Brain pericyte (primary cell): ENCODE measurements at regions not wholly inside any gene's neighbourhood (a gene's known extent, or its start where the extent isn't known, plus 50 kb on each side); places are given as distances from the start of the nearest gene placed in this dataset.

Source experiments
- DNase-seq: peaks from one replicate; pipeline ENCODE4 v3.0.0-alpha.2; 2012; ENCODE audit warnings: low read depth, low spot score

DNA sequence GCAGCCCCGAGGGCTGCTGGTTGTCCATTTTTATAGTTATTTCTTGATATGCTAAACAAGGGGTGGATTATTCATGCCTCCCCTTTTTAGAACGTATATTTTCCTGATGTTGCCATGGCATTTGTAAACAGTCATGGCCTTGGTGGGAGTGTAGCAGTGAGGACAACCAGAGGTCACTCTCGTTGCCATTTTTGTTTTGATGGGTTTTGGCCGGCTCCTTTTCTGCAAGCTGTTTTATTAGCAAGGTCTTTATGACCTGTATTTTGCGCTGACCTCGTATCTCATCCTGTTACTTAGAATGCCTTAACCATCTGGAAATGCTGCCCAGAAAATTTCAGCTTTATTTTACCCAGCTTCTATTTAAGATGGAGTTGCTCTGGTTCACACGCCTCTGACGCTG, 825.8 kb upstream of the CDH2 start:
- DNase-seq = no peak

GRCh38 chr18:28999726-29000125, 822.8 kb upstream of the CDH2 start:
- no peak for DNase-seq

DNA sequence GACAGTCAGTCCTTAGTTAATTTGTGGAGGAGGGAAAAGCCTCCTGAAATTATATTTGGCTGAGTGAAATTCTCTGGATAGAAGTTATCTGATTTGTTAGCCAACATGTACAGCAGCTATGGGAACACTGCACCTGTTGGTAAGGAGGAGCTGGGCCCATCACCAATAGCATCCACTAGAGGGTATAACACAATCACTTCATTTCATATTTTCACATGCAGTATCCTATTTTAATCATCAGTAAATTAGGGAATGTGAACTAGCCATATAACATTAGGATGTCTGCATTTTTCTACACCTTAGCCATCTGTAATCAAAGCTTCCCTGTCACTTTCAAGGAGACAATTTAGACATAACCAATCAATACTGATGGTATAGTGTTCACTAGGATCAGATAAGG, 818.4 kb upstream of the CDH2 start:
- DNase-seq = no peak

- no peak for DNase-seq
Observed at GRCh38 chr18:28984731-28985130, 807.8 kb upstream of the CDH2 start.

GRCh38 chr18:28974504-28974903, 797.6 kb upstream of the CDH2 start:
- no peak for DNase-seq

DNA sequence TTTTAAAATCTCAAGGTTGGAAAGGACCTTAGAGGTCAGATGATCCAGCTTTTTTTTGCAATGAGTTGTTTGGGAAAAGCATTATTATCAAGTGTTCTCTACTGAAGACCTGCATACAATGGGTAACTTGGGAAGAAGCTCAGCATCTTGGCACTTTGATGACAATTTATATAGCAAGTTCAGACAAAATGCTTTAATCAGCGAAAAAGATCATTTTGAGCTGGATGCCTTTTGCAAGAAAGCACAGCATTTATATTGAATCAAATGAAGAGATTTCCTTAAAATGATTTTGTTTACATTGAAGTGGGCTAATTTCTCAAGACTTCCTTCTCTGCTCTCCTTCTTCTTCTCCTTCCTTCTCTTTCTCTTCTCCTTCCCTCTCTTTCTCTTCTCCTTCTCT, 796.4 kb upstream of the CDH2 start:
- DNase-seq = no peak

DNA sequence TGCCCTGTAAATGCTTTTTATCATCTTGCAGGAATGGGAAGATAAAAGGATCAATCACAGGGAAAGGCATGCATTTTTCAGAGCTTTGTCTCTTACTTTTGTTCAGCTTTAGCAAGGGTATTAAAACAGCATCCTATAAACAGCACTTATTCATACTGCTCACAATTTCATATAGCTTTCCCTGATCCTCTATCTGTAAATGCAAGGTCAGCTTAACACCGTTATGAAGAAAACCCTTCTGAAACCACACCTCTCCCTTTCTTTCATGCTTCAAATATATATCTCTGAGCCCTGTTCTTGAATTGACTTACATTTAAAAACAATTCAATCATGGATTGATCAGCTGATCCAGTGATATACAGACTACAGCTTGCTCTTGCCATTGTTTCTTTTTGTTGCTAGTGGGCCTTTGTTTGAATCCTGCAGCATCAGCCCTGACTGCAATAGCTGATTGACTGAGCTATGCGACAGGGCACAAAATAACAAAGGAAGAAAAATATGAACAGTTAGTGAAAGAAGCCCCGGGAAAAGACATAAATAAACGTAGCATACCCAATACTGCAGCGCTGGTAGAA, 795.5 kb upstream of the CDH2 start:
- DNase-seq = no peak

- no peak for DNase-seq
Observed at GRCh38 chr18:28963481-28963880, 786.6 kb upstream of the CDH2 start.

DNA sequence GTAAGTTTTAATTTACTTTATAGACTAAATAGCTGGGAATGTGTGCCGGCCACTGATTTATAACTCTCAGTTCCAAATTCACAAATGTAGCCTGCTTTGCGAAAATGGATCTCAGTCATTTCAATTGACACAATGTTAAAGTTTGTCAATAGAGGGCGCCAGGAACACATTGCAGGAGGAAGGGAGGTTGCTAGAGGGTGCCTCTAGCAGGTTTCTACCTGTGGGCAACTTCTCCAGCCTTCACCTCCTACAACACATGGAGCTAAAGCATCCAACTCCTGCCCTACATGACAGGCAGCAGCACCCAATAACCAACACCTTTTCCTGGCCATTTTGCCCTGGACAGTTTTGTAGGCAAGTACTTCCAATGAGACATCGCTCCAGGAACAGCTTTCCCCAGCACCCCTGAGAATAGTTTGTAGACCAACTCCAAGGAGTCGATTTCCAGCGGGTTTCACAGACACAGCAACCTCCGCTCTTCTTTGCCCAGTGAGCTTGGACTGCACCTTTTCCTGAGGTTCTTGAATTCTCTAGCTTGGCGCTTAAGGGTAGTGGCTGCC, 784.8 kb upstream of the CDH2 start:
- no peak for DNase-seq

- no peak for DNase-seq
Observed at GRCh38 chr18:28960146-28960545, 783.2 kb upstream of the CDH2 start.

DNA sequence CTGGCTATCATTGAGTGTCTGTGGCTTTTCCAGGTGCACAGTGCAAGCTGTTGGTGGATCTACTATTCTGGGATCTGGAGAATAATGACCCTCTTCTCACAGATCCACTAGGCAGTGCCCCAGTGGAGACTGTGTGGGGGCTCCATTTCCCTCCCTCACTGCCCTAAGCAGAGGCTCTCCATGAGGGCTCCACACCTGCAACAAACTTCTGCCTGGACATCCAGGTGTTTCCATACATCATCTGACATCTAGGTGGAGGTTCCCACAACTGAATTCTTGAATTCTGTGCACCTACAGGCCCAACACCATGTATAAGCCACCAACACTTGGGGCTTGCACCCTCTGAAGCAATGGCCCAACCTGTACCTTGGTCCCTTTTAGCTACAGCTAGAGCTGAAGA, 775.4 kb upstream of the CDH2 start:
- no peak for DNase-seq

DNA sequence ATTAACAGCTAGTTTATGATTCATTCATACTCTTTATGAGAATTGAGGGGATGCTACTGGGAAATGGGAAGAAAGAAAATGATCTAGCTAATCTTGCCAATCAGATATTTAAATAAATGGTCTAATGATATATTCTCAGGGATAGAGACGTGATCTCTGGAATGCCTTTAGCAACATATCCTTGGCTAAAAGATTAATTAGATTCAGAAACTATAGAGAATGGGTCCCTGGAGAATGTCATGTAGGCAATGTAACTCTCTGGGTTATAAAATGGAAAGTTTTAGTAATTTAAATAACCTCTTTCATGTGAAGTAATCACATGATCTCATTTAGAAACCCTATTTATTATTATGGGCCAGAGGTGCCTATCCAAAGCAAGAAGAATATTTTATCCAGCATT, 771.0 kb upstream of the CDH2 start:
- no peak for DNase-seq

GRCh38 chr18:28946471-28946870, 769.5 kb upstream of the CDH2 start:
- DNase-seq = no peak

DNA sequence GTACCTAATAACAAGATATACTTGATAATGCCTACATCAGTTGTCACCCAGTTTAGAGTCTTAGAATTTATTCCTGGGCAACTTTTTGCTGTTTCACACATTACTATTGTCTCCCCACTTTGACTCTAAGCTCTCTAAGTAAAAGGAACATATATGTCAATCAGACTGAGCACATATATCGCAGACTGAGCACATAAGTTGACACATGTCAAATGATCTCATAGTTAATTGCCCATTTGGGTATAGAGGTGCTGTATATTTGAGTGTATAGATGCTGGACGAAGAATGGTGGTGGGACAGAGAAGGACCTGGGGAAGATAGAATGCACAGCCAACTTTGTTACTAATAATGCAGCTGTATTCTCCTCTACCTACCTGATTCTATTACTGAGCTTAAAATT, 746.0 kb upstream of the CDH2 start:
- no peak for DNase-seq

- no peak for DNase-seq
Observed at GRCh38 chr18:28916456-28916855, 739.5 kb upstream of the CDH2 start.

- no peak for DNase-seq
Observed at GRCh38 chr18:28905509-28905908, 728.6 kb upstream of the CDH2 start.

DNA sequence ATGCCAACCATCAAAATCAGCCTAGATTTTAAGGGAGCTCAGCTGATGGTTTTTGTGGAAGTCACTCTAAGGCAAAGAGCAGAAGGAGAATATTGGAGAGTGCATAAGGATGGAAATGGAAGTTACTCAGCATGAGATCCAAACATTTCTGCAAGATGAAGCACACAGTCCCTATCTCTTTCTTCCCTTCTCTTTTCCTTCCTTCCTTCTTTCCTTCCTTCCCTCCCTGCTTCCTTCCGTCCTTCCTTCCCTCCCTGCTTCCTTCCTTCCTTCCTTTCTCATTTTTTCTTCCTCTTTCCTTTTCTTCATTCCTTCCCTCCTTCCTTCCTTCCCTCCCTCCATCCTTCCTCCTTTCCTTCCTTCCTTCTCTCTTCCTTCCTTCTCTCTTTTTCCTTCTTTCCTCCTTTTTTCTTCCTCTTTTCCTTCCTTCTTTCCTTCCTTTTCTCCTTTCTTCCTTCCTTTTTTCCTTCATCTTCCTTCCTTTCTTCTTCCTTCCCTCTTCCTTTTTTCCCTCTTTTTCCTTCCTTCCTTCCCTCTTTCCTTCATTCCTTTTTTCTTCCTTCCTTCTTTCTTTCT, 727.9 kb upstream of the CDH2 start:
- DNase-seq = no peak

DNA sequence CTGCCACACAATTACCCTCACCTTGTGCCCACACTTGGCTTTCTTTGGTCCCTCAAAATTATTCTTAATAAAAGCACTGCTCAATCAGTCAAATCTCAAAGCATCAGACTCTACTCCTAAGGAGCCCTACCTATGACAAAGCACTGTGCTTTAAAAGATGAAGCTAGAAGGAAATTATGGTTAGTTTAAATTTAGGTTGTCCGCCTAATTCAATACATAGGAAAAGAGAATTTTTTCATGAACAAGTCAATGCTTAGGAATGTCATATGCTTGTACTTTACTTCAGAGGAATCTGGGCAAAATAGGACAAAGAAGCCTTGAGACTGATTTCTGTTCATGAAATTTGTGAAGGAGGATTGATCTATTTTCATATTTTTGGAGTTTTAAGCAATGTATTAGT, 726.4 kb upstream of the CDH2 start:
- no peak for DNase-seq

- no peak for DNase-seq
Observed at GRCh38 chr18:28890791-28891190, 713.9 kb upstream of the CDH2 start.

DNA sequence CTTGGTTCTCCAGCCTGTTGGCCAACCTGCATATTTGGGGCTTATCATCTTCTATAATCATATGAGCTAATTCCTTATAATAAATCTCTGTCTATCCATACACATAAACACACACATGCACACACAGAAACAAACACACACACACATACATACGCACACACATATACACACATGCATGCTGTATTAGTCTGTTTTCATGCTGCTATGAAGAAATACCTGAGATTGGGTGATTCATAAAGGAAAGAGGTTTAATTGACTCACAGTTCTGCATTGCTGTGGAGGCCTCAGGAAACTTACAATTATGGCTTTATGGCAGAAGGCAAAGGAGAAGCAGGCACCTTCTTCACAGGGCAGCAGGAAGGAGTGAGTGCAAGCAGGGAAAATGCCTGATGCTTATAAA, 707.4 kb upstream of the CDH2 start:
- no peak for DNase-seq

DNA sequence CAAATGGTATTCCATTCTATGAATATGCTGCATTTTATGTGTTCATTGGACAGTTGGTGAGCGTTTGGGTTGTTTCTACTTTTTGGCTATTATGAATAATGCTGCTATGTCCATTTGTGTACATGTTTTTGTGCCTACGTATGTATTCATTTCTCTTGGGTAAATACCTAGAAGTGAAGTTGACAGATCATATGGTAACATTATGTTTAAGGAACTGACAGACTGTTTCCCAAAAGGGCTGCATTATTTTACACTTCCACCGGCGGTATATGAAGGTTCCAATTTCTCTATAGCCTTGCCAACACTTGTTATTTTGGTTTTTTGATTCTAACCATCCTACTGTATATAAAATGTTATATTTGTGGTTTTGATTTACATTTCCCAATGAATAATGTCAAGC, 703.9 kb upstream of the CDH2 start:
- DNase-seq = no peak

- DNase-seq = no peak
Observed at GRCh38 chr18:28875059-28875458, 698.1 kb upstream of the CDH2 start.

GRCh38 chr18:28863396-28863795, 686.5 kb upstream of the CDH2 start:
- DNase-seq = no peak

DNA sequence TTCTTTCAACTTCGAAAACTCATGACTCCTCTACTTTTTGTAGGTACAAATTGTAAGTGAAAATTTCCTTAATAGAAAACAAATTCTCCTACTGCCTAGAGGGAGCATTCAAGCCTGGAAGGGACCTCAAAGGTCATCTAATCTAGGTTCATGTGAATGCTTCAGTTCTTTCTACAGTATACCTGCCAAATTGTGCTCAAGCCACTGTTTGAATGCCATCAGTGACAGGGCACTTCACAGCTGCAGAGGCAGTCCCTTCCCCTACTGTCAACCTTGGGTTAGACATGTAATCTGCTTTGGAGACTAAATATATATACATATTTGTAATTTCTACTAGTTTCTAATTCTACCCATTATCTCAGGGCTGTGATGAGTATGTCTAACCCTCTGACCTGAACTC, 681.3 kb upstream of the CDH2 start:
- DNase-seq = no peak
